Upper lobe of right lung (tissue), 1 donor: ENCODE measurements at regions not wholly inside any gene's neighbourhood (a gene's known extent, or its start where the extent isn't known, plus 50 kb on each side); places are given as distances from the start of the nearest gene placed in this dataset.

Source experiments
- ATAC-seq: fragments of 200-7000 bp; cut with Tn5 transposase; one replicate; pipeline ENCODE4 v1.9.1; 2020; ENCODE audit warnings: mild to moderate bottlenecking, moderate library complexity
- DNase-seq: peaks from one replicate; pipeline ENCODE4 v3.0.0-alpha.2; 2020
- H3K27ac ChIP-seq: fragments of 200-600 bp; one replicate; pipeline ENCODE4 v1.8.0; 2022
- H3K27me3 ChIP-seq: fragments of 200-600 bp; one replicate; pipeline ENCODE4 v1.8.0; 2022; ENCODE audit warnings: mild to moderate bottlenecking
- H3K36me3 ChIP-seq: fragments of 200-600 bp; one replicate; pipeline ENCODE4 v1.8.0; 2022
- H3K4me1 ChIP-seq: fragments of 200-600 bp; one replicate; pipeline ENCODE4 v1.8.0; 2022
- H3K4me3 ChIP-seq: fragments of 200-600 bp; one replicate; pipeline ENCODE4 v1.8.0; 2022; ENCODE audit warnings: mild to moderate bottlenecking
- H3K9me3 ChIP-seq: fragments of 200-600 bp; one replicate; pipeline ENCODE4 v1.8.0; 2022
- CTCF ChIP-seq: fragments of 200-600 bp; IDR thresholded peaks from one replicate; pipeline ENCODE4 v1.8.0; 2022; ENCODE audit warnings: antibody characterized with exemption
- intact Hi-C: fragments of 100-400 bp; cut with DNase I; formaldehyde crosslinking; loops from one replicate; pipeline ENCODE4 v1.11.0; 2022
- donor health status: DM: no; HTN: yes; CAD: no; lungs with severe emphysema.

- H3K27me3 ChIP-seq: no peaks in the 10 kb centered on the region
- ATAC-seq: no peak
- TF ChIP-seq CTCF: no peak
Measured at GRCh38 chrX:40346379-40346778, 234.4 kb upstream of the ATP6AP2 start.

GRCh38 chrX:40343319-40343718 is 237.5 kb upstream of the ATP6AP2 start:
- H3K27ac ChIP-seq: no peak overlapping the region
- no peaks in the 10 kb centered on the region for H3K9me3 ChIP-seq
- no peak for ATAC-seq
- H3K27me3 ChIP-seq: no peaks in the 10 kb centered on the region
- intact Hi-C loops: no loop called here
- no peak for TF ChIP-seq CTCF
- no peaks in the 10 kb centered on the region for H3K36me3 ChIP-seq
- no peak for DNase-seq
- H3K4me1 ChIP-seq: no peaks in the 10 kb centered on the region
- no peak overlapping the region for H3K4me3 ChIP-seq

More at GRCh38 chrX:40346379-40346778, 234.4 kb upstream of the ATP6AP2 start:
- no peak overlapping the region for H3K4me3 ChIP-seq
- no peak overlapping the region for H3K27ac ChIP-seq
- H3K9me3 ChIP-seq: no peaks in the 10 kb centered on the region
- intact Hi-C loops: no loop called here
- H3K4me1 ChIP-seq: no peaks in the 10 kb centered on the region
- no peaks in the 10 kb centered on the region for H3K36me3 ChIP-seq
- no peak for DNase-seq

GRCh38 chrX:40340116-40340515 is 240.7 kb upstream of the ATP6AP2 start:
- ATAC-seq (no peak), DNase-seq (no peak)
- no peaks in the 10 kb centered on the region for H3K36me3 ChIP-seq
- no peak overlapping the region for H3K4me3 ChIP-seq
- H3K27ac ChIP-seq: no peak overlapping the region
- no peaks in the 10 kb centered on the region for H3K9me3 ChIP-seq
- no peaks in the 10 kb centered on the region for H3K27me3 ChIP-seq
- no peaks in the 10 kb centered on the region for H3K4me1 ChIP-seq
- intact Hi-C loops: no loop called here
- TF ChIP-seq CTCF: no peak

GRCh38 chrX:40333344-40333743 is 235.6 kb upstream of the BCOR start:
- Histone ChIP-seq H3K27me3 (no peaks in the 10 kb centered on the region), H3K9me3 (no peaks in the 10 kb centered on the region), H3K36me3 (no peaks in the 10 kb centered on the region), H3K27ac (no peak overlapping the region), H3K4me3 (no peak overlapping the region), H3K4me1 (no peaks in the 10 kb centered on the region)
- DNase-seq: no peak
- TF ChIP-seq CTCF: no peak
- intact Hi-C loops: no loop called here
- no peak for ATAC-seq

GRCh38 chrX:40331762-40332161 is 234.0 kb upstream of the BCOR start:
- no peak for DNase-seq
- Histone ChIP-seq H3K4me3 (no peak overlapping the region), H3K27me3 (no peaks in the 10 kb centered on the region), H3K36me3 (no peaks in the 10 kb centered on the region), H3K9me3 (no peaks in the 10 kb centered on the region), H3K27ac (no peak overlapping the region), H3K4me1 (no peaks in the 10 kb centered on the region)
- no peak for TF ChIP-seq CTCF
- ATAC-seq: no peak
- intact Hi-C loops: no loop called here

- Histone ChIP-seq H3K36me3 (no peaks in the 10 kb centered on the region), H3K27ac (no peak overlapping the region), H3K4me3 (no peak overlapping the region), H3K27me3 (no peaks in the 10 kb centered on the region), H3K4me1 (no peaks in the 10 kb centered on the region), H3K9me3 (no peaks in the 10 kb centered on the region)
- DNase-seq (no peak), ATAC-seq (no peak)
- intact Hi-C loops: no loop called here
- TF ChIP-seq CTCF: no peak
Measured at GRCh38 chrX:40331353-40331752, 233.6 kb upstream of the BCOR start.
